HG03457 (cell line): ENCODE measurements at regions not wholly inside any gene's neighbourhood (a gene's known extent, or its start where the extent isn't known, plus 50 kb on each side); places are given as distances from the start of the nearest gene placed in this dataset.
"Not testable (repeated sequence)": the region's sequence is repeated elsewhere in the genome, so short reads cannot be mapped to it uniquely, and the experiment has no call there.

Experiments used
- ATAC-seq: cut with Tn5 transposase; IDR thresholded peaks from one replicate; pipeline ENCODE4 v1.9.1; 2021; ENCODE audit warnings: moderate number of reproducible peaks; ENCODE audit not compliant: unreplicated experiment

DNA sequence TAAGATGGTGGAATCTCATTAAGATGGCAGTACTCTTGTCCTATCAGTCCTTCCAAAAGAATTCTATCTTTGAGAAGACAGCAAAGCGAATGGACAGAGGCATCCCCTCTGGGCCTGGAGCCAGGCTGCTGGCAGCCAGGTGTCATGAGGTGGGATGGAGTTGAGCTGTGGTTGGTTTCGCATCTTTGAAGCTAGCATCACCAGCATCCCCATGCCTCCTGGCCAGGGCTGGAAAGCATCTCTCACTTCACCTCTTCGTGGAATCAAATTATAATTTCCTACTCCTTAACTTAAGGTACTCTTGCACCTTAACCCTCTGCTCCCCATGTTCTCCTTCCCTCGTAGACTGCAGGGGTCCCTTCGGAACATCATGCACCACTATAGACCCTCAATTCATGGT lies 248.3 kb downstream of the GADD45G start:
- no peak for ATAC-seq

DNA sequence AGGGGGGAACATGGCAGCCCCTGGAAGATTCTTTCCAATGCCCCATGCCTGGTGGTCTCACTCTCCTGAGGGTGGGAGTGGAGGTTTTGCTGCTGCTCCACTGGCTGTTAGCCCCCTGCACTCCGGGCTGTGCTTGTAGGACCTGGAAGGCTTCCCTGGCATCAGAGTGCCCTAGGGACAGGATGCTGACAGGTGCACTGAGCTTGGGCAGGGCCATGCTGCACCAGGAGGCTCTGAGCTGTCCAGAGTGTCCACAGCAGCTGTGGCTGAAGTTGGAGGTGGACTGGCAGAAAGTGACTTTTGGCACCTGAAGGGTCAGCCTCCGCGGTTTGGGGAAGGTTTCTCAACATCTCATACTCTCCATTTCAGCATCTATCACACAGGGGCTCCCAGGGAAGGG lies 249.1 kb downstream of the GADD45G start:
- no peak for ATAC-seq

DNA sequence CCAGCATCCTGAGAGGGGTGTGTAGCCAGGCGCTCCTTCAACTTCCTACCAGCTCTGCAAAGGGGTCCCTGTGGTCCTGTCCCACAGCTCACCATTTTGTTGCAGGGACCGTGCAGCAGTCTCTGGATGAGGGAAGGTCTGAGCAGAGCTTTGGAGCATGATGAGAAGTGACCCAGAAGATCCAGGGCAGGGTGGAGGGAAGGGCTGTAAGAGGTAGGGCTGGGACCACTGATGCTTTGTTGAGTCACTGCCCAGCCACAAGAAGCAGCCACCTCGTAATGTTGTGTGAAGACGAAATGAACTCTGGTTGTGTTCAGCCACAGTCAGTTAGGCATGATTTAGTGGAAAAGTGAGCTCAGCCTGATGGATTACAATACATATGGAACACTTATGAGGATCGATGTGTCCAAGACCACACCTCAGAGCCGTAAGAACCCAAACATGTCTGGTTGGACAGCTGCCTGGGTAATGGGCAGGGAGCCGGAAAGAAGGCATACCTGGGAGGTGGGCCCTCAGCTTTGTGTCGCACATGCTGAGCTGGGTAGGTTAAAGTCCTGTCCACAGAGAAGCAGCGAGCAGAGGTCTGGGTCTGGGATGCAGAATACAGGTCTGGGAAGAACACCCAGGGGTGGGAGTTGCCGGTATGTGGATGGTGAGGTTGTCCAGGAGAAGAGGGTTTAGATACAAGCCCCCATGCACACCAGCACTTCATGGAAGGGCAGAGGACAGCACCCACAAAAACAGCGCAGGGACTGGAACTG lies 250.1 kb downstream of the GADD45G start:
- ATAC-seq: no peak

DNA sequence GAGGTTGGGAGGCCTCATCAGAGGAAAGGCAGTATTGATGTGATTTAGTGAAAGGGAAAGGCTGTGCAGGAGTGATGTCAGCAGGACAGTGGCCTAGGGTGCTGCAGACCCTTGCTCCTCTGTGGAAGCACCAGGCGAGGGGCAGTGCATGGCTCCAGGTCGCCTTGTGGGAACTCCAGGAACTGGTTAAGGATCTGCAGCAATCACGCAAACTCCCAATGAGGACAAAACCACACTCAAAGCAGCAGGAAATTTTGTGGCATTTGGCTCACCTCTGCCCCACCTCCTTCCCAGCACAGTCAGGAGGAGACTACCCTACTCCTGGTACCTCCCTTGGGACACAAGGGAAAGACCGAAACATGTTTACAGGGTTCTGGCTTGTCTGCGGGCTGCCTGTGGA lies 251.5 kb downstream of the GADD45G start:
- not testable (repeated sequence) for ATAC-seq

DNA sequence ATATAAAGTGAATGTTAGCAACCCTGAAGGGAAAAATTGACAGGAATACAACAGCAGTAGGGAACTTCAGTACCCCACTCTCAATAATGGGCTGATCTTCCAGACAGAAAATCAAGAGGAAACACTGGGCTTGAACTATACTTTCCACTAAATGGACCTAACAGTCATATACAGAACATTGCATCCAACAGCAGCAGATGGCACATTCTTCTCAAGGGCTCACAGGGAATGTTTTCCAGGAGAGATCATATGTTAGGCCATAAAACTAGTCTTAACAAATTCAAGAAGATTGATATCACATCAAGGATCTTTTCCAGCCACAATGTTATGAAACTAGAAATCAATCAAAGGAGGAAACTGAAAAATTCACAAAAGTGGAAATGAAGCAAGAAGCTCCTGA lies 252.1 kb downstream of the GADD45G start:
- ATAC-seq: not testable (repeated sequence)

- ATAC-seq: not testable (repeated sequence)
Measured at GRCh38 chr9:89859842-89860241, 255.0 kb downstream of the GADD45G start.

DNA sequence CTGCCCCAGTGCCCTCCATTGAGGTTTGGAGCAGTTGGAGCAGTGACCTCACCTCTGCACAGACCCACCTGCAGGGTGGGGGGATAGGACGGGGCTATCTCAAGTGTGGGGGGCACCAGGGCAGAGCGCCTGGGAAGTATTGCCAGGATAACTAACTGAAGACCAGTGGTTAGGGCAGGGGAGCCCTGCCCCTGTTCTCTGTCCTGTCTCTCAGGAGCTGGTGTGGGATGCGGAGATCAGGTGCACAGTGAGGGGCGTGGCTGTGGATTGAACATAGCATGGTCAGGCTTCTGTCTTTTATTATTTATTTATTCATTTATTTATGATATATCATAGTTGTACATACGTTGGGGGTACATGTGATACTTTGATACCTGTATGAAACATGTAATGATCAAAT lies 256.6 kb downstream of the GADD45G start:
- ATAC-seq: not testable (repeated sequence)

- ATAC-seq: no peak
Measured at GRCh38 chr9:89862316-89862715, 257.5 kb downstream of the GADD45G start.

DNA sequence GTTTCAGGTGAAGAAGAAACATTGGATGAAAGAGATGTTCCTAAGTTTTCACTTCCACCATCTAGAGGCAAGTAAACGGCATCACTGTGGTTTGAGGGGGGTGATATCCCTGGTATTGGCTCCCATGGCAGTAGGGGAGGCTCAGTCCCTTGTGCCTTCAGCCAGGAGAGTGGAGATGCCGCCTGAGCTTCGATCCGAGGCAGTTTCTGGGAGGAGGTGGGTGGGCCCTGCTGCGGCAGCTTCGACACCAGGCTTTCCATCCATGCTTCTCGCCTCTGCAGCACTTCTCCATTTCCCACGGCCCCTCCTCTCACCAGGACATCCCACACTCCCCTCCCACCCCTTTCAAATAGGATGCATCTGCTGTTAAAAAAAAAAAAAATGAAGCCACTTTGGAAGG lies 258.3 kb downstream of the GADD45G start:
- ATAC-seq: no peak

DNA sequence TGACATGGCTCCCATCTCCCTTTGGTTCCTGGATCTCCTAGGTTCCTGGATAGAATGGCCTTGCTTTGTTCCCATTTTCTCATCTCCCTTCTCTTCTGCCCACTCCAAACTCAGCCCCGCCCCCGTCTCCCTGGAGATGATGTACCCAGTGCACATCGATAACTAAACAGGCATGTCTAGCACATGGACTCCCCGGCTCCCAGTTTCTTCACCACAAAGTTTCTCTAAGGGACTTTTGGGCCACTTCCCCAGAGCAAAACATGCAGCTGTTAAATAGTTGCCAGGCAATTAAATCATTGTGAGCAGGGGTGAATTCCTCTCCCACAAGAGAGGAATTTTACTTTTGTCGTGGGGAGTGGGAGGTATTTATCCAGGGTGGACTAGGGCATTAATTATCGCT lies 259.0 kb downstream of the GADD45G start:
- ATAC-seq: no peak

DNA sequence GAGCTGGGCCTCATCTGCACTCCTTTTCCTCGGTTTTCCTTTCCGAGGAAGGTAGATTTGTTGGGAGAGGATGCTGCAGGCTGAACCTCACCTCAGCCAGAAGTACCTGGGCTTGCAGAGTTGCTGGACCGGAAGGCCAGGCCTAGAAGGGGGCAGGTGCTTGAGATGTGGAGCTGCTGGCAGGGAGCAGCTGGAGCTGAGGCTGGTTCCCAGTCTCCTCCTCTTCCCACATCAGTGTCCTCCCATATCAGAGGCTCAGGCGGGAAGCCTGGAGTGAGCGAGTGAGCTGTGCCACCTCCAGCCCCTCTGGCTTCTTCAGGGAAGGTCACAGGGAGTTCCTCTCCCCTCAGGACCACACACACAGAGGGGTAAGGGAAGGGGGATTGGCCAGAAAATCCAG lies 259.4 kb downstream of the GADD45G start:
- no peak for ATAC-seq

GRCh38 chr9:89864731-89865130 lies 259.9 kb downstream of the GADD45G start:
- no peak for ATAC-seq

GRCh38 chr9:89865357-89865756 lies 260.5 kb downstream of the GADD45G start:
- ATAC-seq: no peak

- ATAC-seq: no peak
Measured at GRCh38 chr9:89865981-89866380, 261.2 kb downstream of the GADD45G start.

DNA sequence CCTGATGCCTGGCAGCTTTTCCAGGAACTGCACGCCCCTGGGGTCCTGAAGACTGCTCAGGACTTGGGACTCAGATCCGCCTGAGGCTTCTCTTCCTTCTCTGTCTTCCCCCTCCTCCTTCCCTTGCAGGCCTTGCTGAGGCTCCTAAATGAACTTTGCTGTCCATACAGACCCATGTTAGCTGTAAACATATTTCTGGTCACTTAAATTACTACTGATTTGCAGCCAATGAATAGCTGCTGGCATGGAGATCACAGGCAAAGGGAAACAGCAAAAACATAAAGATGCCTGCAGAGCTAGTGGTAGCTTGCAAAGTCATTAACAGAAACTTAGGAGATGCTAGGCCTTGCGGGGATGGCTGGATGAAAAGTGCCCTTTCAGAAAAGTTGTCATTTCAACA lies 261.9 kb downstream of the GADD45G start:
- no peak for ATAC-seq

GRCh38 chr9:89868100-89868499 lies 263.3 kb downstream of the GADD45G start:
- no peak for ATAC-seq

DNA sequence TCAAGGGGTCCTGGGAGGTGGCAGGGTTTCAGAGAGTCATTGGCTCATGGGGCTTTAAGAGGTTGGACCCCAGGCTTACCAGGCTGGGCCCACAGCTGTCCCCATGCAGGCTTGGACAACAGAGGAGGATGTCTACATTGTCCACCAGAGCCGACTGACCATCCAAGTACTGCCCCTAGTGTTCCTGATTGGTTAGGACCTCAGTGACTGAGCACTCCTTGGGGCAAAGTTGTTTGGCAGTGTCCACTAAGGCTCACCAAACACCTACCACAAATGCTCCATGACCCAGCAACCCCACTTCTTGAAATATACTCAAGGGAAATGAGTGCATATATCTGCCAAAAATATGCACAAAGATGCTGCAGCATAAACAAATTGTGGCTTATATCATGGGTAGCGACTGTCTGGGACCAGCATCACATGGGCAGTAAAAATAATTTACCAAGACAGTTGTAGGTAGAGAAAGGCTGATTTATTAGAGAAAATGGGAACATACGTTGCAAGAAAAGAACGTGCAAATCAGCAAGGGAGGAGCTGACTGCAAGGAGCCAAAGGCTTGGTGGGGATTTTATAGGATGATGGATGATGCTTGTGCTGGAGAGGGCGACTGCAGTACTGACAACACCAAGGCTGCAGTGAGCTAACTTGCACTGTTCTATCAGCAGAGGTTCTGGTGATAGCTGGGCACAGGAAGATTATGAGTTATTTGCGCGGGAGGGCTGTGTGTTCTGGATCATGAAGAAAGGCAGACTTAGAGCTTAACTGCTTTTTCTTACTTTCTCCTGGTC lies 265.2 kb downstream of the GADD45G start:
- no peak for ATAC-seq

DNA sequence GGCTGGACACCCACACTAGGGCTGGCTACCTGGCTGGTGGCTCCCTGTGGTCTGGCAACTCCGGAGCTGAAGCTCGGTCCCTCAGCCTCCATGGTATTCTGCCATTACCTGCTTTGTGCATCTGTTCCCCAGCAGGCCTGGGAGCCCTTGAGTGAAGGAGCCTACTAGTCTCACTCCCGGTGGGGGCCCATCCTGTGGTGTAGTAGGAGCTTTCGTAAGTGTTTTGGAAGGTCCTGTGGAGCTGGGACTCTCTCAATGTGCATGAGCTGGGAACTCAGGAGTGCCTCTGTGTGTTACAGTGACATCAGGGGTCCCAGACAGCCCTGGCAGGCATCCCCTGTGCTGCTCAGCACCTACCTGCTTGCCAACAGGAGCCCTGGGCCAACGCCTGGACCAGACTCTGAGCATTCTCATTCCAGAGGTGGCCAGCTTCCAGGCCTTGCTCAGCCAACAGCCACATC lies 267.1 kb downstream of the GADD45G start:
- no peak for ATAC-seq

DNA sequence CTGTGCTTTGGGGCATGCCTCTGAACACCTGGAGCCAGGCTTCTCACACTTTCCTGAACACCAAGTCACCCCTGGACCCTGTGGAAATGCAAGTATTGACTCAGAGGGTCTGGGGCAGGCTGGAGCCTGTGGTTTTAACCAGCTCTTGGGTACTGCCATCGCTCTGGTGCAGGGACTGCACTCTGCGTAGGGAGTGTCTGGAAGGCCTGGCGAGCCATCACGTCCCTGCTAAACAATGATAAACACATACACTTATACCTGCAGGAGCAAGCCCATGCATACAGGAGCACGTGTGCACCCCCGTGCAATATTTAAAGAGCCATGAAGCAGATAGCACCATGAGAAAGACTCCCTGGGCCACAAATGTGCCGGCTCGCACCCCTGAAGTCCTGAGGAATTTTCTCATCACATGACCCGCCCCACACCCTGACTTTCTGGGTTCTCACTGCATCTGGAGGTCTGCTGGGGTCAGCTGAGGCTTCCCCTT lies 267.7 kb downstream of the GADD45G start:
- no peak for ATAC-seq

DNA sequence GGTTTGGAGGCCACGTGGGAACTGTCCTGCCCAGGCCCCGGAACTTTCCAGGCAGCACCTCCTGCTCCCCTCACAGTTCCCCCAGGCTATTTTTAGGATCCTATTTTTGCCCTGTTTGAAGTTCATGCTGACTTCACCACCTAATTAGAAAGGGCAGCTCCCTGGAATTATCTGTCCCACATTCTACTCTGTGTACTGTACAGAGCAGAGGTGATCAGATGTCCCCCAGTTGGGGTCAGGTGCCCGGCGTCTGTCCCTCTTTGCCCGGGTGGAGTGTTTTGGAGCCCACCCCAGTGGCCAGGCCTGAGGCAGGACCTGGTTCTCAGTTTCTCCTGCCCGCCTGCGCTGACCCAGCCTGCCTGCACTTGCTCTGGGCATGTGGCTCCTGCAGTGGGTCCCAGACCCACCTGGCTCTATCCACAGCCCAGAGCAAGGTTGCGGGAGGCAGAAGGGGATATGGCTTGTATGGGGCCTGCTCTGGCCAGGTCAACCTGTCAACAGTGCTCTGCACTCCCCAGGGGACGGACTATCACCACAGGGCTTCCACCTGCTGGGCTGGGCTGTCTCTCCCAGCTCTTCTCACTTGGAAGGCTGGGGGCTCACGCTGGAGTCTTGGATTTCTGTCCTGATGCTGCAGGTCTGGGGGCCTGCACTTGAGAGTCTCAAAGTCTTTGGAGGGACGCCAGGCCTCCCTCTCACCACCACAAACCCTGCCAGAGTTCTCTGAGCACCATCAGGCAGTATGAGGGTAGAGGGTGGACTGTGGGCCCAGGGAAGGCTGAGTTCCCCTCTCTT lies 268.3 kb downstream of the GADD45G start:
- no peak for ATAC-seq

- no peak for ATAC-seq
Measured at GRCh38 chr9:89873801-89874200, 269.0 kb downstream of the GADD45G start.
